Mesothelial cell of epicardium (in vitro differentiated cells): ENCODE measurements at regions not wholly inside any gene's neighbourhood (a gene's known extent, or its start where the extent isn't known, plus 50 kb on each side); places are given as distances from the start of the nearest gene placed in this dataset.

Experiments
- DNase-seq, 2 experiments: peaks; one replicate each; pipeline ENCODE4 v3.0.0; 2021; ENCODE audit warnings: low spot score in 2 of 2; ENCODE audit not compliant: unreplicated experiment in 2 of 2
- H3K27ac Mint-ChIP-seq: 2 replicates; pipeline ENCODE4 v1.8.0; 2021; ENCODE audit warnings: mixed read lengths
- H3K27me3 Mint-ChIP-seq: 2 replicates; pipeline ENCODE4 v1.8.0; 2021; ENCODE audit warnings: low read depth, mixed read lengths
- H3K36me3 Mint-ChIP-seq: 2 replicates; pipeline ENCODE4 v1.8.0; 2021; ENCODE audit warnings: mixed read lengths
- H3K4me1 Mint-ChIP-seq: 2 replicates; pipeline ENCODE4 v1.8.0; 2021; ENCODE audit warnings: mixed read lengths
- H3K4me3 Mint-ChIP-seq: 2 replicates; pipeline ENCODE4 v1.8.0; 2021; ENCODE audit warnings: mild to moderate bottlenecking, moderate library complexity, mixed read lengths
- H3K9me3 Mint-ChIP-seq: 2 replicates; pipeline ENCODE4 v1.8.0; 2021; ENCODE audit warnings: mixed read lengths
- TF ChIP-seq, protein P1 (sequence below): fragments of 200-600 bp; sonication (generic); IDR thresholded peaks from one replicate; pipeline ENCODE4 v1.5.0; 2021; ENCODE audit warnings: antibody characterized with exemption; ENCODE audit not compliant: unreplicated experiment

- no peaks in the 10 kb centered on the region for H3K27me3 Mint-ChIP-seq
- no peak overlapping the region for H3K27ac Mint-ChIP-seq
- no peak overlapping the region for H3K4me3 Mint-ChIP-seq
- TF ChIP-seq, protein P1, sequence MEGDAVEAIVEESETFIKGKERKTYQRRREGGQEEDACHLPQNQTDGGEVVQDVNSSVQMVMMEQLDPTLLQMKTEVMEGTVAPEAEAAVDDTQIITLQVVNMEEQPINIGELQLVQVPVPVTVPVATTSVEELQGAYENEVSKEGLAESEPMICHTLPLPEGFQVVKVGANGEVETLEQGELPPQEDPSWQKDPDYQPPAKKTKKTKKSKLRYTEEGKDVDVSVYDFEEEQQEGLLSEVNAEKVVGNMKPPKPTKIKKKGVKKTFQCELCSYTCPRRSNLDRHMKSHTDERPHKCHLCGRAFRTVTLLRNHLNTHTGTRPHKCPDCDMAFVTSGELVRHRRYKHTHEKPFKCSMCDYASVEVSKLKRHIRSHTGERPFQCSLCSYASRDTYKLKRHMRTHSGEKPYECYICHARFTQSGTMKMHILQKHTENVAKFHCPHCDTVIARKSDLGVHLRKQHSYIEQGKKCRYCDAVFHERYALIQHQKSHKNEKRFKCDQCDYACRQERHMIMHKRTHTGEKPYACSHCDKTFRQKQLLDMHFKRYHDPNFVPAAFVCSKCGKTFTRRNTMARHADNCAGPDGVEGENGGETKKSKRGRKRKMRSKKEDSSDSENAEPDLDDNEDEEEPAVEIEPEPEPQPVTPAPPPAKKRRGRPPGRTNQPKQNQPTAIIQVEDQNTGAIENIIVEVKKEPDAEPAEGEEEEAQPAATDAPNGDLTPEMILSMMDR = no peak
- no peaks in the 10 kb centered on the region for H3K36me3 Mint-ChIP-seq
- DNase-seq = no peak
- H3K4me1 Mint-ChIP-seq = peaks cover 8% of the 10 kb centered on the region
- peaks cover 13% of the 10 kb centered on the region for H3K9me3 Mint-ChIP-seq
Observed at GRCh38 chr3:102682741-102683140, 247.9 kb downstream of the ZPLD1 start.

DNA sequence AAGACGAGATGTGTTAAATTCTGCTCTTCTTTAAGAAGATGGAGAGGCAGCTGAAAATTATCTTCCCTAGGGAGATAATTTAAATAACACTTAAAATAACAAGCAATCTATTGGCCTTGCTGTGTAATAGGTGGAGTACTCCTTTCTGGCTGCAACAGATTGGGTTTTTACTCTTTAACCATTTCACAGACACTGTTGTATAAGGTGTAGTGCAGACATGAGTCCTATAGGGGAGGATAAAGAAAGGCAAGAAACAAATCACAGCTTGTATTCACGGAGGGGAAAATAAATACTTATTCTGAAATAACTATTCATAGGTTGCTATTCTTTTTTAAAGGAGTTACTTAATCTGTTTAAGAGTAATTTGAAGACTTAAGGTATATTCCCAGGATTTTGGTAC, 252.0 kb downstream of the ZPLD1 start:
- Mint-ChIP-seq H3K36me3 (no peaks in the 10 kb centered on the region), H3K27me3 (no peaks in the 10 kb centered on the region), H3K4me3 (no peak overlapping the region), H3K27ac (no peak overlapping the region), H3K4me1 (peaks cover 4% of the 10 kb centered on the region), H3K9me3 (peaks cover 14% of the 10 kb centered on the region)
- TF ChIP-seq, protein P1 = no peak
- DNase-seq = no peak

DNA sequence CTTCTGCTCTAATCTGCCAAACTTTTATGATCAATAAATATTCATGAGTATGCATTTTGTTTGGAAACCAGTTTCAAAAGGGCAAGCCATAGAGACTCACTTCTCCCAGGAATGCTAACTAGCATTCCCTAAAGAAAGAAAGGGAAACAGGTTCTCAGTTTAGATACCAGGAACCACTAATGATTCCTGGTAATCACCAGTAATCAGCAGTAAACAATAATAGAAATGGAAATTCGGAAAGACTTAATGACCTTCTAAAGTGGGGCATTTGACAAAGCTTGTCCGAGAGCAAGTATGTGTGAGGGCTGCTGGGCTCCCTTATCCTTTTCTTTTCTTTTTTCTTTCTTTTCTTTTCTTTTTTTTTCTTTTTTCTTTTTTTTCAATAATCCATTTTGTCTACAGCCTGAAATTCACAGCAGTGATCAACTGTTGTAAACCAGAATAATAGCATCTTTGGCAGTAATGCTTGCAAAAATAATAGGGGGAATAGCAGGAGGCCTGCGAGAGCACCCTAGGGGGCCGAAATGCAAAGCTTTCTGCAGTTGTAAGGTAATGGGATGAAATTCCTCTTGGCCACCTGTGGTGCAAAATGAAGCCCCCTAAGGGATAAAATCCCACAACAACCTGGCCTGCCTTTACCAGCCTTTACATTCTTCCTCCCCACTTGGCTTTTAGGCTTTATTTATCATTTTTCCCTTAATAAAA, 253.2 kb downstream of the ZPLD1 start:
- no peak overlapping the region for H3K27ac Mint-ChIP-seq
- no peaks in the 10 kb centered on the region for H3K4me1 Mint-ChIP-seq
- TF ChIP-seq, protein P1 = no peak
- no peak overlapping the region for H3K4me3 Mint-ChIP-seq
- peaks cover 20% of the 10 kb centered on the region for H3K9me3 Mint-ChIP-seq
- no peak for DNase-seq
- H3K36me3 Mint-ChIP-seq = no peaks in the 10 kb centered on the region
- H3K27me3 Mint-ChIP-seq = no peaks in the 10 kb centered on the region

GRCh38 chr3:102688556-102688930, 253.7 kb downstream of the ZPLD1 start:
- H3K27ac Mint-ChIP-seq = no peak overlapping the region

GRCh38 chr3:102691507-102691906, 256.7 kb downstream of the ZPLD1 start:
- H3K4me3 Mint-ChIP-seq = no peak overlapping the region
- no peaks in the 10 kb centered on the region for H3K27me3 Mint-ChIP-seq
- H3K36me3 Mint-ChIP-seq = no peaks in the 10 kb centered on the region
- TF ChIP-seq, protein P1 = no peak
- H3K27ac Mint-ChIP-seq = no peak overlapping the region
- no peaks in the 10 kb centered on the region for H3K4me1 Mint-ChIP-seq
- DNase-seq = no peak
- H3K9me3 Mint-ChIP-seq = peaks cover 28% of the 10 kb centered on the region

More at GRCh38 chr3:102688556-102688930, 253.7 kb downstream of the ZPLD1 start:
- DNase-seq = no peak
- TF ChIP-seq, protein P1 = no peak
- H3K27me3 Mint-ChIP-seq = no peaks in the 10 kb centered on the region
- peaks cover 25% of the 10 kb centered on the region for H3K9me3 Mint-ChIP-seq
- no peaks in the 10 kb centered on the region for H3K4me1 Mint-ChIP-seq
- H3K36me3 Mint-ChIP-seq = no peaks in the 10 kb centered on the region
- no peak overlapping the region for H3K4me3 Mint-ChIP-seq
